ENCODE measurements at regions not wholly inside any gene's neighbourhood (a gene's known extent, or its start where the extent isn't known, plus 50 kb on each side); places are given as distances from the start of the nearest gene placed in this dataset.

GRCh38 chr5:35383041-35383440 is 152.8 kb upstream of the PRLR start:
- TF ChIP-seq CTCF (IDR thresholded peaks at IDR 0.05) (no peak), POLR2A (IDR thresholded peaks at IDR 0.05) (no peak)
